ENCODE measurements at regions not wholly inside any gene's neighbourhood (a gene's known extent, or its start where the extent isn't known, plus 50 kb on each side); places are given as distances from the start of the nearest gene placed in this dataset.

GRCh38 chr6:163897030-163897429 lies 482.5 kb downstream of the QKI start:
- no peaks in the 10 kb centered on the region for H3K27me3 ChIP-seq (ENCODE audit: insufficient read depth, low read length)
- TF ChIP-seq CTCF (IDR thresholded peaks at IDR 0.05; ENCODE audit: insufficient read depth, low read depth, low read length) (no peak), EZH2 (IDR thresholded peaks at IDR 0.05; ENCODE audit: insufficient read depth, low read length) (no peak)
- peak overlapping the region; percentile 12 for H3K4me3 Mint-ChIP-seq (ENCODE audit: unreplicated experiment)
- H3K4me3 ChIP-seq (ENCODE audit: insufficient read depth, low read depth, low read length) = no peak overlapping the region
- no peak overlapping the region for H3K27ac Mint-ChIP-seq (ENCODE audit: unreplicated experiment)
- H3K36me3 ChIP-seq (ENCODE audit: insufficient read depth, low read length) = no peaks in the 10 kb centered on the region
- no peak overlapping the region for H2AFZ ChIP-seq (ENCODE audit: low read depth, low read length)
- H3K79me2 ChIP-seq (ENCODE audit: insufficient read depth, low read length) = no peaks in the 10 kb centered on the region
- no peak overlapping the region for H3K9ac ChIP-seq (ENCODE audit: low read length)
- H3K9me3 Mint-ChIP-seq (ENCODE audit: unreplicated experiment) = peaks cover 3% of the 10 kb centered on the region
- H3K4me1 ChIP-seq (ENCODE audit: insufficient read depth, low read length) = peaks cover 6% of the 10 kb centered on the region
- peaks cover 12% of the 10 kb centered on the region for H3K4me1 Mint-ChIP-seq (ENCODE audit: low read depth, unreplicated experiment)
- no peak for FAIRE-seq
- DNase-seq (ENCODE audit: low read depth) = peak; percentile 92
- no peak overlapping the region for H3K27ac ChIP-seq (ENCODE audit: low read depth, low read length)
- H4K20me1 ChIP-seq (ENCODE audit: insufficient read depth, low read length) = no peaks in the 10 kb centered on the region
- H3K36me3 Mint-ChIP-seq (ENCODE audit: low read depth, unreplicated experiment) = no peaks in the 10 kb centered on the region
- no peaks in the 10 kb centered on the region for H3K27me3 Mint-ChIP-seq (ENCODE audit: low read depth, unreplicated experiment)
- H3K9me3 ChIP-seq (ENCODE audit: insufficient read depth, low read depth, low read length) = no peaks in the 10 kb centered on the region
- no peak overlapping the region for H3K4me2 ChIP-seq (ENCODE audit: low read length)

- H3K27me3 ChIP-seq (ENCODE audit: insufficient read depth, low read length) = no peaks in the 10 kb centered on the region
- H3K4me1 ChIP-seq (ENCODE audit: insufficient read depth, low read length) = peaks cover 6% of the 10 kb centered on the region
- no peak overlapping the region for H2AFZ ChIP-seq (ENCODE audit: low read depth, low read length)
- no peaks in the 10 kb centered on the region for H3K36me3 ChIP-seq (ENCODE audit: insufficient read depth, low read length)
- H3K9ac ChIP-seq (ENCODE audit: low read length) = no peak overlapping the region
- H3K9me3 Mint-ChIP-seq (ENCODE audit: unreplicated experiment) = peaks cover 3% of the 10 kb centered on the region
- DNase-seq (ENCODE audit: low read depth) (no peak), FAIRE-seq (no peak)
- no peaks in the 10 kb centered on the region for H4K20me1 ChIP-seq (ENCODE audit: insufficient read depth, low read length)
- no peak overlapping the region for H3K4me3 ChIP-seq (ENCODE audit: insufficient read depth, low read depth, low read length)
- H3K36me3 Mint-ChIP-seq (ENCODE audit: low read depth, unreplicated experiment) = no peaks in the 10 kb centered on the region
- H3K27ac ChIP-seq (ENCODE audit: low read depth, low read length) = no peak overlapping the region
- no peak overlapping the region for H3K27ac Mint-ChIP-seq (ENCODE audit: unreplicated experiment)
- H3K79me2 ChIP-seq (ENCODE audit: insufficient read depth, low read length) = no peaks in the 10 kb centered on the region
- no peaks in the 10 kb centered on the region for H3K9me3 ChIP-seq (ENCODE audit: insufficient read depth, low read depth, low read length)
- H3K4me1 Mint-ChIP-seq (ENCODE audit: low read depth, unreplicated experiment) = peaks cover 3% of the 10 kb centered on the region
- H3K27me3 Mint-ChIP-seq (ENCODE audit: low read depth, unreplicated experiment) = no peaks in the 10 kb centered on the region
- no peak overlapping the region for H3K4me3 Mint-ChIP-seq (ENCODE audit: unreplicated experiment)
- H3K4me2 ChIP-seq (ENCODE audit: low read length) = no peak overlapping the region
- no peak for TF ChIP-seq CTCF (IDR thresholded peaks at IDR 0.05; ENCODE audit: insufficient read depth, low read depth, low read length)
- TF ChIP-seq EZH2 (IDR thresholded peaks at IDR 0.05; ENCODE audit: insufficient read depth, low read length) = no peak
These were observed 480.6 kb downstream of the QKI start for GRCh38 chr6:163895162-163895561.

GRCh38 chr6:163893609-163894189 lies 479.2 kb downstream of the QKI start:
- no peak overlapping the region for H3K4me3 Mint-ChIP-seq (ENCODE audit: unreplicated experiment)

More at GRCh38 chr6:163893609-163894189, 479.2 kb downstream of the QKI start:
- no peak overlapping the region for H3K27ac Mint-ChIP-seq (ENCODE audit: unreplicated experiment)
- no peak overlapping the region for H3K4me3 ChIP-seq (ENCODE audit: insufficient read depth, low read depth, low read length)
- no peak for DNase-seq (ENCODE audit: low read depth)
- H3K36me3 ChIP-seq (ENCODE audit: insufficient read depth, low read length) = no peaks in the 10 kb centered on the region
- H3K27ac ChIP-seq (ENCODE audit: low read depth, low read length) = no peak overlapping the region
- no peaks in the 10 kb centered on the region for H3K9me3 ChIP-seq (ENCODE audit: insufficient read depth, low read depth, low read length)
- H3K9ac ChIP-seq (ENCODE audit: low read length) = no peak overlapping the region
- peaks cover 3% of the 10 kb centered on the region for H3K9me3 Mint-ChIP-seq (ENCODE audit: unreplicated experiment)
- no peak for TF ChIP-seq EZH2 (IDR thresholded peaks at IDR 0.05; ENCODE audit: insufficient read depth, low read length)
- TF ChIP-seq CTCF (IDR thresholded peaks at IDR 0.05; ENCODE audit: insufficient read depth, low read depth, low read length) = no peak
- H3K27me3 Mint-ChIP-seq (ENCODE audit: low read depth, unreplicated experiment) = no peaks in the 10 kb centered on the region
- H4K20me1 ChIP-seq (ENCODE audit: insufficient read depth, low read length) = no peaks in the 10 kb centered on the region
- no peaks in the 10 kb centered on the region for H3K79me2 ChIP-seq (ENCODE audit: insufficient read depth, low read length)
- H2AFZ ChIP-seq (ENCODE audit: low read depth, low read length) = no peak overlapping the region
- peaks cover 2% of the 10 kb centered on the region for H3K4me1 Mint-ChIP-seq (ENCODE audit: low read depth, unreplicated experiment)
- no peak overlapping the region for H3K4me2 ChIP-seq (ENCODE audit: low read length)
- no peaks in the 10 kb centered on the region for H3K27me3 ChIP-seq (ENCODE audit: insufficient read depth, low read length)
- FAIRE-seq = no peak
- no peaks in the 10 kb centered on the region for H3K36me3 Mint-ChIP-seq (ENCODE audit: low read depth, unreplicated experiment)
- peaks cover 6% of the 10 kb centered on the region for H3K4me1 ChIP-seq (ENCODE audit: insufficient read depth, low read length)
